ENCODE measurements at regions not wholly inside any gene's neighbourhood (a gene's known extent, or its start where the extent isn't known, plus 50 kb on each side); places are given as distances from the start of the nearest gene placed in this dataset.

- H3K4me1 ChIP-seq (ENCODE audit: control insufficient read depth, insufficient read depth, low read length) = no peaks in the 10 kb centered on the region
- no peaks in the 10 kb centered on the region for H3K9me3 ChIP-seq (ENCODE audit: control insufficient read depth, insufficient read depth, low read depth, low read length)
- ChIA-PET POLR2A (no interaction called here), CTCF (interaction anchor here (0.6 to 1.7 kb wide), 9 partner anchors 9 to 567 kb away, joined by 3 to 10 read pairs (median 3); no protein-coding TSS in a partner anchor)
- no peaks in the 10 kb centered on the region for H3K36me3 ChIP-seq (ENCODE audit: control insufficient read depth in 2 of 2, insufficient read depth in 1 of 2, low read length in 2 of 2)
- H3K4me3 ChIP-seq (ENCODE audit: low read depth, low read length) = no peak overlapping the region
- no peak overlapping the region for H3K27ac ChIP-seq (ENCODE audit: extremely low read depth, low read depth, low read length)
- no peak for TF ChIP-seq ZNF426 (tag by site-specific recombination; IDR thresholded peaks at IDR 0.05)
- no peak for TF ChIP-seq HOXA7 (CRISPR knock-in tag; IDR thresholded peaks at IDR 0.05; ENCODE audit: borderline replicate concordance)
- TF ChIP-seq ZNF221 (tag by site-specific recombination; IDR thresholded peaks at IDR 0.05; ENCODE audit: borderline replicate concordance) = no peak
- TF ChIP-seq ZNF639 (tag by site-specific recombination; IDR thresholded peaks at IDR 0.05) = no peak
- TF ChIP-seq ZNF138 (tag by site-specific recombination; IDR thresholded peaks at IDR 0.05; ENCODE audit: borderline replicate concordance) = no peak
- TF ChIP-seq ZIC2 (tag by site-specific recombination; IDR thresholded peaks at IDR 0.05) = no peak
- no peak for TF ChIP-seq ZNF629 (tag by site-specific recombination; IDR thresholded peaks at IDR 0.05)
- no peak for TF ChIP-seq ZNF610 (tag by site-specific recombination; IDR thresholded peaks at IDR 0.05; ENCODE audit: borderline replicate concordance)
- TF ChIP-seq ZSCAN30 (tag by site-specific recombination; IDR thresholded peaks at IDR 0.05) = no peak
- no peak for TF ChIP-seq AEBP2 (tag by site-specific recombination; IDR thresholded peaks at IDR 0.05; ENCODE audit: borderline replicate concordance)
- no peak for TF ChIP-seq PRDM10 (tag by site-specific recombination; IDR thresholded peaks at IDR 0.05)
- TF ChIP-seq PRDM2 (tag by site-specific recombination; IDR thresholded peaks at IDR 0.05; ENCODE audit: borderline replicate concordance) = no peak
- TF ChIP-seq ZBTB10 (tag by site-specific recombination; IDR thresholded peaks at IDR 0.05) = no peak
- TF ChIP-seq ZNF280D (tag by site-specific recombination; IDR thresholded peaks at IDR 0.05) = no peak
- no peak for TF ChIP-seq ZBTB49 (tag by site-specific recombination; IDR thresholded peaks at IDR 0.05; ENCODE audit: low read depth)
These were observed 67.8 kb downstream of the GGTLC2 start for GRCh38 chr22:22712092-22712658.

All from HEK293 (cell line).